ENCODE measurements at regions not wholly inside any gene's neighbourhood (a gene's known extent, or its start where the extent isn't known, plus 50 kb on each side); places are given as distances from the start of the nearest gene placed in this dataset.

DNA sequence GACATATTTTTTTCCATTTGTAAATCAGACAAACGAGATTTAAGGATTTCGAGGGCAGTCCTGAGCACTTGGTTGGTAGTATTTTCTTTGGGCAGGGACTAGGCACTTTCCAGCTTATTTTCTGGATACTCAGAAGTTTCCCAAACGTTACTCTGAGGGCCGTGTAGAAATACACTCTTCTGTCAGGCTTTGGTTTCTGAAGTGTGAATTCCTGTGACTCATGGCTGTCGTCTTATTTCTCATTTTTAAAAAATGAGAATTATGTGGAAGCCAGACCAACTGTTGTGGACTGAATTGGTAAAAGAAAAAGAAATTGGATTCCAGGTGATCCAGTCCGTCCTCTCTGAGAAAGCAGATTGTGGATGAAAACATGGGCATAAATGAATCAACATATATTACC is 658.6 kb upstream of the FANCL start:
- CTCF ChIA-PET: no interaction called here
- TF ChIP-seq EZH2 (IDR thresholded peaks at IDR 0.05; ENCODE audit: low read depth): no peak
- TF ChIP-seq, protein P1, sequence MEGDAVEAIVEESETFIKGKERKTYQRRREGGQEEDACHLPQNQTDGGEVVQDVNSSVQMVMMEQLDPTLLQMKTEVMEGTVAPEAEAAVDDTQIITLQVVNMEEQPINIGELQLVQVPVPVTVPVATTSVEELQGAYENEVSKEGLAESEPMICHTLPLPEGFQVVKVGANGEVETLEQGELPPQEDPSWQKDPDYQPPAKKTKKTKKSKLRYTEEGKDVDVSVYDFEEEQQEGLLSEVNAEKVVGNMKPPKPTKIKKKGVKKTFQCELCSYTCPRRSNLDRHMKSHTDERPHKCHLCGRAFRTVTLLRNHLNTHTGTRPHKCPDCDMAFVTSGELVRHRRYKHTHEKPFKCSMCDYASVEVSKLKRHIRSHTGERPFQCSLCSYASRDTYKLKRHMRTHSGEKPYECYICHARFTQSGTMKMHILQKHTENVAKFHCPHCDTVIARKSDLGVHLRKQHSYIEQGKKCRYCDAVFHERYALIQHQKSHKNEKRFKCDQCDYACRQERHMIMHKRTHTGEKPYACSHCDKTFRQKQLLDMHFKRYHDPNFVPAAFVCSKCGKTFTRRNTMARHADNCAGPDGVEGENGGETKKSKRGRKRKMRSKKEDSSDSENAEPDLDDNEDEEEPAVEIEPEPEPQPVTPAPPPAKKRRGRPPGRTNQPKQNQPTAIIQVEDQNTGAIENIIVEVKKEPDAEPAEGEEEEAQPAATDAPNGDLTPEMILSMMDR (conservative IDR thresholded peaks at IDR 0.05): no peak
- Histone ChIP-seq H3K79me2 (ENCODE audit: low read depth) (no peaks in the 10 kb centered on the region), H3K4me3 (no peak overlapping the region), H3F3A (ENCODE audit: insufficient read depth, low read depth) (no peaks in the 10 kb centered on the region), H3K27ac (no peak overlapping the region), H2AFZ (no peak overlapping the region), H3K9me2 (ENCODE audit: insufficient read depth) (no peaks in the 10 kb centered on the region), H3K9me3 (ENCODE audit: insufficient read depth, low read depth) (no peaks in the 10 kb centered on the region), H4K20me1 (ENCODE audit: insufficient read depth) (no peaks in the 10 kb centered on the region), H3K4me1 (replicated peaks; ENCODE audit: insufficient read depth) (no peaks in the 10 kb centered on the region), H3K4me2 (no peak overlapping the region), H3K27me3 (ENCODE audit: insufficient read depth, low read depth) (0 out of 2 replicates have a peak, but pooled peaks cover 2% of the 10 kb centered on the region), H3K36me3 (ENCODE audit: low read depth) (no peaks in the 10 kb centered on the region)
- BruUV-seq (replicated peaks): no TSS peak
- intact Hi-C loops (cut with micrococcal nuclease; ENCODE audit: unreplicated experiment): no loop called here
- DNase-seq: no peak
- POLR2A ChIA-PET (ENCODE audit: unreplicated experiment): no interaction called here

GRCh38 chr2:58896638-58897037 is 655.5 kb upstream of the FANCL start:
- ChIA-PET POLR2A (ENCODE audit: unreplicated experiment) (no interaction called here), CTCF (no interaction called here)
- Histone ChIP-seq H3K36me3 (ENCODE audit: low read depth) (no peaks in the 10 kb centered on the region), H2AFZ (no peak overlapping the region), H3F3A (ENCODE audit: insufficient read depth, low read depth) (no peaks in the 10 kb centered on the region), H3K9me2 (ENCODE audit: insufficient read depth) (no peaks in the 10 kb centered on the region), H3K9me3 (ENCODE audit: insufficient read depth, low read depth) (no peaks in the 10 kb centered on the region), H3K27ac (no peak overlapping the region), H3K4me2 (no peak overlapping the region), H4K20me1 (ENCODE audit: insufficient read depth) (no peaks in the 10 kb centered on the region), H3K4me3 (no peak overlapping the region), H3K4me1 (replicated peaks; ENCODE audit: insufficient read depth) (no peaks in the 10 kb centered on the region), H3K27me3 (ENCODE audit: insufficient read depth, low read depth) (peaks cover 2% of the 10 kb centered on the region; the same call in 1 of the 2 replicates), H3K79me2 (ENCODE audit: low read depth) (no peaks in the 10 kb centered on the region)
- intact Hi-C loops (cut with micrococcal nuclease; ENCODE audit: unreplicated experiment): no loop called here
- TF ChIP-seq EZH2 (IDR thresholded peaks at IDR 0.05; ENCODE audit: low read depth): no peak
- TF ChIP-seq, protein P1 (conservative IDR thresholded peaks at IDR 0.05): no peak
- no TSS peak for BruUV-seq (replicated peaks)
- DNase-seq: no peak

DNA sequence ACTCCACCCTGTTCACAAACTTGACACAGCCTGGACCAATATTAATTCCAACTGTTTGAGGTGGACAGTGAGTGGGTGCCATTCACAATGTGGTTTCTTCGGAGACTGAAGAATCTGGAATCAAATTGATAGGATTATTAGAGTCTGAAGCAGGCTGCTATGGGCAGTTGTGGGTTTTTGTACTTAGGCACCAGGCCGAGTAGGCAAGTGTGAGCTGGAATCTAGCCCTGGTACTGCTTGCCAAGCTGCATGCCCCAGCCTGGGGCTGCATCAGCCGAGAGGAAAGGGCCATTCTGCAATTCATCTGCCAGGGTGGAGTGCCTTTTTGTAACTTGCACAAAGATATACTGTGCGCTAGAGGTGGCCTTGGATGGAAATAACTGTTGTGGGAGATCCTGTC is 654.7 kb upstream of the FANCL start:
- DNase-seq: no peak
- ChIA-PET CTCF (no interaction called here), POLR2A (ENCODE audit: unreplicated experiment) (no interaction called here)
- no peak overlapping the region for H2AFZ ChIP-seq
- TF ChIP-seq, protein P1 (conservative IDR thresholded peaks at IDR 0.05): no peak
- TF ChIP-seq EZH2 (IDR thresholded peaks at IDR 0.05; ENCODE audit: low read depth): no peak
- no peaks in the 10 kb centered on the region for H3K9me2 ChIP-seq (ENCODE audit: insufficient read depth)
- H3K4me3 ChIP-seq: no peak overlapping the region
- H3F3A ChIP-seq (ENCODE audit: insufficient read depth, low read depth): no peaks in the 10 kb centered on the region
- no peak overlapping the region for H3K27ac ChIP-seq
- H3K79me2 ChIP-seq (ENCODE audit: low read depth): no peaks in the 10 kb centered on the region
- H3K4me2 ChIP-seq: no peak overlapping the region
- H3K9me3 ChIP-seq (ENCODE audit: insufficient read depth, low read depth): no peaks in the 10 kb centered on the region
- no peaks in the 10 kb centered on the region for H4K20me1 ChIP-seq (ENCODE audit: insufficient read depth)
- intact Hi-C loops (cut with micrococcal nuclease; ENCODE audit: unreplicated experiment): no loop called here
- H3K36me3 ChIP-seq (ENCODE audit: low read depth): no peaks in the 10 kb centered on the region
- peaks cover 2% of the 10 kb centered on the region; the same call in 1 of the 2 replicates for H3K27me3 ChIP-seq (ENCODE audit: insufficient read depth, low read depth)
- no TSS peak for BruUV-seq (replicated peaks)
- no peaks in the 10 kb centered on the region for H3K4me1 ChIP-seq (replicated peaks; ENCODE audit: insufficient read depth)

Data from PC-9 (cell line).